Neural cell (in vitro differentiated cells): ENCODE measurements at regions not wholly inside any gene's neighbourhood (a gene's known extent, or its start where the extent isn't known, plus 50 kb on each side); places are given as distances from the start of the nearest gene placed in this dataset.

Experiments used
- H2AFZ ChIP-seq: fragments of 200-600, 300-800 bp; sonication (generic), shearing (Covaris generic); 2 replicates; pipeline ENCODE4 v1.6.0; 2014; ENCODE audit warnings: low read depth, mild to moderate bottlenecking, antibody characterized with exemption, low read length, moderate library complexity
- H3F3A ChIP-seq: fragments of 200-600 bp; shearing (Covaris generic); 2 replicates; pipeline ENCODE4 v1.6.1; 2016; ENCODE audit warnings: mild to moderate bottlenecking, moderate library complexity, mixed read lengths, antibody characterized with exemption, low read length; ENCODE audit not compliant: insufficient read depth, poor library complexity, severe bottlenecking
- H3K27ac ChIP-seq: fragments of 200-600, 300-800 bp; sonication (generic), shearing (Covaris generic); 2 replicates; pipeline ENCODE4 v1.5.1; 2014; ENCODE audit warnings: mild to moderate bottlenecking, low read length, moderate library complexity
- H3K27me3 ChIP-seq: fragments of 300-800, 200-600 bp; sonication (generic), shearing (Covaris generic); 2 replicates; pipeline ENCODE4 v1.6.0; 2014; ENCODE audit warnings: mild to moderate bottlenecking, low read depth, low read length, moderate library complexity; ENCODE audit not compliant: insufficient read depth
- H3K36me3 ChIP-seq: fragments of 300-800, 200-600 bp; sonication (generic), shearing (Covaris generic); 2 replicates; pipeline ENCODE4 v1.5.1; 2014; ENCODE audit warnings: mild to moderate bottlenecking, antibody characterized with exemption, low read length, moderate library complexity; ENCODE audit not compliant: insufficient read depth
- H3K4me2 ChIP-seq: fragments of 300-800, 200-600 bp; sonication (generic), shearing (Covaris generic); 2 replicates; pipeline ENCODE4 v1.6.0; 2014; ENCODE audit warnings: mild to moderate bottlenecking, low read length
- H3K4me3 ChIP-seq: fragments of 300-800, 200-600 bp; sonication (generic), shearing (Covaris generic); 2 replicates; pipeline ENCODE4 v1.5.1; 2014; ENCODE audit warnings: mild to moderate bottlenecking, low read length, moderate library complexity
- H3K79me2 ChIP-seq: fragments of 200-600 bp; shearing (Covaris generic); replicated peaks from 2 replicates; pipeline ENCODE4 v1.6.0; 2014; ENCODE audit warnings: mild to moderate bottlenecking, low read length, moderate library complexity; ENCODE audit not compliant: insufficient read depth
- H3K9ac ChIP-seq: fragments of 300-800, 200-600 bp; sonication (generic), shearing (Covaris generic); 2 replicates; pipeline ENCODE4 v1.6.1; 2016; ENCODE audit warnings: mild to moderate bottlenecking, low read length, mixed read lengths
- H3K9me2 ChIP-seq: fragments of 200-600 bp; shearing (Covaris generic); 2 replicates; pipeline ENCODE4 v1.6.1; 2016; ENCODE audit warnings: mild to moderate bottlenecking, low read length, mixed read lengths; ENCODE audit not compliant: insufficient read depth
- H3K9me3 ChIP-seq: fragments of 200-600, 300-800 bp; sonication (generic), shearing (Covaris generic); 2 replicates; pipeline ENCODE4 v1.6.1; 2016; ENCODE audit warnings: mild to moderate bottlenecking, mixed run types, low read length, moderate library complexity, mixed read lengths
- H4K20me1 ChIP-seq: fragments of 200-600 bp; shearing (Covaris generic); 2 replicates; pipeline ENCODE4 v1.6.1; 2016; ENCODE audit warnings: mild to moderate bottlenecking, mixed run types; ENCODE audit not compliant: insufficient read depth
- EP300 ChIP-seq: fragments of 450-650 bp; conservative IDR thresholded peaks from 2 replicates; pipeline ENCODE4 v1.6.1; 2014; ENCODE audit warnings: antibody characterized with exemption, mild to moderate bottlenecking, moderate library complexity; ENCODE audit not compliant: poor library complexity, severe bottlenecking
- EZH2 ChIP-seq: fragments of 200-600, 300-800 bp; shearing (Covaris generic), sonication (generic); IDR thresholded peaks from 2 replicates; pipeline ENCODE4 v1.6.1; 2014; ENCODE audit warnings: antibody characterized with exemption, low read length, borderline replicate concordance, mild to moderate bottlenecking; ENCODE audit not compliant: insufficient read depth, poor library complexity, severe bottlenecking
- MXI1 ChIP-seq: fragments of 450-650 bp; conservative IDR thresholded peaks from 2 replicates; pipeline ENCODE4 v1.6.1; 2014; ENCODE audit warnings: antibody characterized with exemption, mild to moderate bottlenecking; ENCODE audit not compliant: poor library complexity, severe bottlenecking
- POLR2AphosphoS5 ChIP-seq: IDR thresholded peaks from 2 replicates; pipeline ENCODE4 v1.6.1; 2012
- RAD21 ChIP-seq: fragments of 450-650 bp; conservative IDR thresholded peaks from 2 replicates; pipeline ENCODE4 v1.6.1; 2014; ENCODE audit warnings: antibody characterized with exemption, mild to moderate bottlenecking, moderate library complexity
- REST ChIP-seq: IDR thresholded peaks from 2 replicates; pipeline ENCODE4 v1.6.1; 2012; ENCODE audit warnings: borderline replicate concordance
- SMC3 ChIP-seq: fragments of 450-650 bp; conservative IDR thresholded peaks from 2 replicates; pipeline ENCODE4 v1.6.1; 2014; ENCODE audit warnings: antibody characterized with exemption, mild to moderate bottlenecking, moderate library complexity; ENCODE audit not compliant: poor library complexity
- TAF1 ChIP-seq: IDR thresholded peaks from 2 replicates; pipeline ENCODE4 v1.6.1; 2012; ENCODE audit warnings: low read depth
- TF ChIP-seq, protein P1 (sequence below): fragments of 450-650 bp; IDR thresholded peaks from 2 replicates; pipeline ENCODE4 v1.5.1; 2014; ENCODE audit warnings: antibody characterized with exemption, mild to moderate bottlenecking, moderate library complexity; ENCODE audit not compliant: poor library complexity, severe bottlenecking

DNA sequence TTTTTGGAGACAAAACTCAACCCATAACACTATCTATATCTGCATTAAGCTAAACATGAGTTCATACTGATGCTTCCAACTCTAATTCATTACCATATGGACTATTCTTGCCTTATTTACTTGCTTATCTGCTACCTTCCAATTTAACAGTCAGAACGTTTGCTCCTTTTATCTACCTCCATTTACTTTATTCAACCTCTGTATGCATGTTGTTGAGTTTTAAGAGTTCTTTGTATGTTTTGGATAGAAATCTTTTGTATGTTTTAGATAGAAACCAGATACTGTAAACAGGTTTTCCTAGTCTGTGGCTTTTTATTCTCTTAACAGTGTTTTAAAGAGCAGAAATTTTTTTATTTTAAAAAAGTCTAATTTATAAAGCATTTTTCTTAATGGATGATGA lies 542.2 kb upstream of the NDST4 start:
- Histone ChIP-seq H3K9me3 (no peaks in the 10 kb centered on the region), H3K4me3 (no peak overlapping the region), H3K79me2 (no peaks in the 10 kb centered on the region), H4K20me1 (no peaks in the 10 kb centered on the region), H3F3A (peaks cover 2% of the 10 kb centered on the region), H3K4me2 (no peak overlapping the region), H3K9ac (no peak overlapping the region), H3K36me3 (no peaks in the 10 kb centered on the region), H3K9me2 (no peaks in the 10 kb centered on the region), H2AFZ (no peak overlapping the region), H3K27ac (no peak overlapping the region), H3K27me3 (no peaks in the 10 kb centered on the region)
- TF ChIP-seq MXI1 (no peak), EP300 (no peak), POLR2AphosphoS5 (no peak), EZH2 (no peak), REST (no peak), SMC3 (no peak), RAD21 (no peak), TAF1 (no peak)
- TF ChIP-seq, protein P1, sequence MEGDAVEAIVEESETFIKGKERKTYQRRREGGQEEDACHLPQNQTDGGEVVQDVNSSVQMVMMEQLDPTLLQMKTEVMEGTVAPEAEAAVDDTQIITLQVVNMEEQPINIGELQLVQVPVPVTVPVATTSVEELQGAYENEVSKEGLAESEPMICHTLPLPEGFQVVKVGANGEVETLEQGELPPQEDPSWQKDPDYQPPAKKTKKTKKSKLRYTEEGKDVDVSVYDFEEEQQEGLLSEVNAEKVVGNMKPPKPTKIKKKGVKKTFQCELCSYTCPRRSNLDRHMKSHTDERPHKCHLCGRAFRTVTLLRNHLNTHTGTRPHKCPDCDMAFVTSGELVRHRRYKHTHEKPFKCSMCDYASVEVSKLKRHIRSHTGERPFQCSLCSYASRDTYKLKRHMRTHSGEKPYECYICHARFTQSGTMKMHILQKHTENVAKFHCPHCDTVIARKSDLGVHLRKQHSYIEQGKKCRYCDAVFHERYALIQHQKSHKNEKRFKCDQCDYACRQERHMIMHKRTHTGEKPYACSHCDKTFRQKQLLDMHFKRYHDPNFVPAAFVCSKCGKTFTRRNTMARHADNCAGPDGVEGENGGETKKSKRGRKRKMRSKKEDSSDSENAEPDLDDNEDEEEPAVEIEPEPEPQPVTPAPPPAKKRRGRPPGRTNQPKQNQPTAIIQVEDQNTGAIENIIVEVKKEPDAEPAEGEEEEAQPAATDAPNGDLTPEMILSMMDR = no peak

DNA sequence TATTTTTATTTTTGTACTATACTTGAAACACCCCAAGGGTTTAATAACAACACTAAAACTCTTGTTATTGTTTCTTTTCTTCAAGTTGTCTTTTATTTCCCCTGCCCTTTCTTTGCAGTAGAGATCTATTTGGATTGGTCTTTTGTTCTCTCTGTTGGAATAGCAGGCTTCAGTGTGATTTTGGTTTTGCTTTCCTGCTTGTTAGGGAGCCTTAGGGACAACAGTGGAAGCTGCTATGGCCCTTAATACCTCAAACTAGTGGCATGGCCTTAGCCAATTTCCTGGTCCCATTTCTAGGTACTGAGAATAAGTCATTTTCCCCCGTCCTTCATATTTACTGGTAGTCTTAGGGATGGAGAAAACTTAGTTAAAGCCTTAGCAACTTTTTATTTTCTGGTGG lies 535.4 kb upstream of the NDST4 start:
- Histone ChIP-seq H3K4me3 (no peak overlapping the region), H3K36me3 (no peaks in the 10 kb centered on the region), H2AFZ (no peak overlapping the region), H3K79me2 (no peaks in the 10 kb centered on the region), H3K9ac (no peak overlapping the region), H3K9me2 (no peaks in the 10 kb centered on the region), H3K4me2 (no peak overlapping the region), H3K27ac (no peak overlapping the region), H4K20me1 (no peaks in the 10 kb centered on the region), H3K9me3 (no peaks in the 10 kb centered on the region), H3F3A (no peaks in the 10 kb centered on the region), H3K27me3 (no peaks in the 10 kb centered on the region)
- TF ChIP-seq EZH2 (no peak), EP300 (no peak), RAD21 (no peak), MXI1 (no peak), SMC3 (no peak)
- TF ChIP-seq, protein P1 = no peak
